HepG2 (cell line): ENCODE measurements at regions not wholly inside any gene's neighbourhood (a gene's known extent, or its start where the extent isn't known, plus 50 kb on each side); places are given as distances from the start of the nearest gene placed in this dataset.

Experiments used
- LRRFIP1 ChIP-seq: sonication (generic); formaldehyde crosslinking; conservative IDR thresholded peaks from 2 replicates; pipeline ENCODE4 v1.4.0; 2020; ENCODE audit warnings: missing genetic modification reagents
- PHF21A ChIP-seq: sonication (generic); formaldehyde crosslinking; IDR thresholded peaks from 2 replicates; pipeline ENCODE4 v1.5.0; 2020; ENCODE audit warnings: mild to moderate bottlenecking, missing genetic modification reagents
- PPARG ChIP-seq: conservative IDR thresholded peaks from 2 replicates; pipeline ENCODE4 v1.6.1; 2016; ENCODE audit warnings: missing biosample characterization, missing genetic modification reagents
- RFXAP ChIP-seq: sonication (generic); formaldehyde crosslinking; IDR thresholded peaks from 2 replicates; pipeline ENCODE4 v1.4.0; 2020; ENCODE audit warnings: missing genetic modification reagents, borderline replicate concordance
- SRF ChIP-seq: IDR thresholded peaks from 2 replicates; pipeline ENCODE4 v1.6.1; 2011; ENCODE audit warnings: mild to moderate bottlenecking, low read depth, low read length, moderate library complexity
- SRSF1 ChIP-seq: fragments of 200-400 bp; formaldehyde crosslinking; optimal IDR thresholded peaks from 2 replicates; pipeline ENCODE3; 2017; ENCODE audit warnings: mild to moderate bottlenecking, low read depth, low read length, moderate library complexity
- STAT5B ChIP-seq: sonication (generic); formaldehyde crosslinking; IDR thresholded peaks from 2 replicates; pipeline ENCODE4 v1.4.0; 2020; ENCODE audit warnings: missing genetic modification reagents
- THAP7 ChIP-seq: sonication (generic); formaldehyde crosslinking; IDR thresholded peaks from 2 replicates; pipeline ENCODE4 v1.8.1; 2023; ENCODE audit warnings: mild to moderate bottlenecking, missing genetic modification reagents
- ZFP36 ChIP-seq: fragments of 150-350 bp; IDR thresholded peaks from 2 replicates; pipeline ENCODE4 v1.6.1; 2018; ENCODE audit warnings: borderline replicate concordance, low read length, low read depth; ENCODE audit not compliant: partially characterized antibody

DNA sequence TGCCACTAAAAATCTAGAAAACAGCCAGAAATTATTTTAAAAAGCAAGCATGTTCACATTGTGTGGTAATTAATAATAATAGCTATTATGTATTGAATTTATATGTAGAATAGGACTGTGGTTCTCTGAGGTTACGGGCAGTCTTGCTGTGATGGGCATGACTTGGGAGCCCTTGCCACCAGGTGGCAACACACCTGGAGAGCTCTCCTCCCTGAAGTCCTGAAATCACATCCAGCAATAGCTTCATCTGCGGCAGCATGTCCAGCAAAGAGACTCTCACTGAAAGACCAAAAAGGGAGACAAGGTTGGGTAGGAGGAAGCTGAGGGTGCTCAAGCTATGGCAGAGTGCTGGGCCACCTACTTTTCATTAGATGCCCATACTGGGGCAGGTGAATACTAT, 206.8 kb upstream of the IL12A start:
- TF ChIP-seq STAT5B (CRISPR knock-in tag): no peak
- no peak for TF ChIP-seq ZFP36
- no peak for TF ChIP-seq LRRFIP1 (CRISPR knock-in tag)
- TF ChIP-seq PHF21A (CRISPR knock-in tag): no peak
- no peak for TF ChIP-seq THAP7
- no peak for TF ChIP-seq SRF
- TF ChIP-seq RFXAP: no peak
- TF ChIP-seq PPARG (CRISPR knock-in tag): no peak
- no peak for TF ChIP-seq SRSF1
